ENCODE measurements at regions not wholly inside any gene's neighbourhood (a gene's known extent, or its start where the extent isn't known, plus 50 kb on each side); places are given as distances from the start of the nearest gene placed in this dataset.

DNA sequence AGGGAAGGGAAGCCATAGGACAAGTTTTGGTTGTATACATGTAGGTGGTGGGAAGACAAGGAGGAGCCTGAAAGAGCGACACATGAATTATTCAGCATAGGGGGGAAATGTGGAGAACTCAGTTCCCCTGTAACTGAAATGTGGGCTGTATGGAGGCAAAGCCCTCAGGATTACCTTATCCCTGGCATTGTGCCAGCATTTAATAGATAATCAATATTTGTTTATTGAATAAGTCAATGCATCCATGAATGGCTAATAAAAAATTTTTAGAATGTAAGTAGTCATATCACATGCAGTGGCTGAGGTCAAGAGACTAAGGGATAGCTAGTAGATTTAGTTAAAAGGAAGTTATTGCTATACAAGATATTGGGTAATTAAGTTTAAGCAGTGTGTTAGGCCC lies 232.4 kb downstream of the SNAPC1 start:
- TF ChIP-seq, protein P1, sequence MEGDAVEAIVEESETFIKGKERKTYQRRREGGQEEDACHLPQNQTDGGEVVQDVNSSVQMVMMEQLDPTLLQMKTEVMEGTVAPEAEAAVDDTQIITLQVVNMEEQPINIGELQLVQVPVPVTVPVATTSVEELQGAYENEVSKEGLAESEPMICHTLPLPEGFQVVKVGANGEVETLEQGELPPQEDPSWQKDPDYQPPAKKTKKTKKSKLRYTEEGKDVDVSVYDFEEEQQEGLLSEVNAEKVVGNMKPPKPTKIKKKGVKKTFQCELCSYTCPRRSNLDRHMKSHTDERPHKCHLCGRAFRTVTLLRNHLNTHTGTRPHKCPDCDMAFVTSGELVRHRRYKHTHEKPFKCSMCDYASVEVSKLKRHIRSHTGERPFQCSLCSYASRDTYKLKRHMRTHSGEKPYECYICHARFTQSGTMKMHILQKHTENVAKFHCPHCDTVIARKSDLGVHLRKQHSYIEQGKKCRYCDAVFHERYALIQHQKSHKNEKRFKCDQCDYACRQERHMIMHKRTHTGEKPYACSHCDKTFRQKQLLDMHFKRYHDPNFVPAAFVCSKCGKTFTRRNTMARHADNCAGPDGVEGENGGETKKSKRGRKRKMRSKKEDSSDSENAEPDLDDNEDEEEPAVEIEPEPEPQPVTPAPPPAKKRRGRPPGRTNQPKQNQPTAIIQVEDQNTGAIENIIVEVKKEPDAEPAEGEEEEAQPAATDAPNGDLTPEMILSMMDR (IDR thresholded peaks at IDR 0.05) = no peak
- no peak for TF ChIP-seq EP300 (IDR thresholded peaks at IDR 0.05)
